DOHH2 (cell line): ENCODE measurements at regions not wholly inside any gene's neighbourhood (a gene's known extent, or its start where the extent isn't known, plus 50 kb on each side); places are given as distances from the start of the nearest gene placed in this dataset.

Experiments used
- EZH2phosphoT487 ChIP-seq: fragments of 200-600 bp; sonication (generic); IDR thresholded peaks from 2 replicates; pipeline ENCODE4 v1.6.1; 2017; ENCODE audit warnings: borderline replicate concordance, mild to moderate bottlenecking, antibody characterized with exemption, low read length, moderate library complexity, mixed read lengths
- TF ChIP-seq, protein P1 (sequence below): fragments of 200-600 bp; sonication (generic); IDR thresholded peaks from one replicate; pipeline ENCODE4 v1.5.1; 2014; ENCODE audit warnings: antibody characterized with exemption, mild to moderate bottlenecking, low read depth, low read length; ENCODE audit not compliant: poor library complexity, severe bottlenecking

DNA sequence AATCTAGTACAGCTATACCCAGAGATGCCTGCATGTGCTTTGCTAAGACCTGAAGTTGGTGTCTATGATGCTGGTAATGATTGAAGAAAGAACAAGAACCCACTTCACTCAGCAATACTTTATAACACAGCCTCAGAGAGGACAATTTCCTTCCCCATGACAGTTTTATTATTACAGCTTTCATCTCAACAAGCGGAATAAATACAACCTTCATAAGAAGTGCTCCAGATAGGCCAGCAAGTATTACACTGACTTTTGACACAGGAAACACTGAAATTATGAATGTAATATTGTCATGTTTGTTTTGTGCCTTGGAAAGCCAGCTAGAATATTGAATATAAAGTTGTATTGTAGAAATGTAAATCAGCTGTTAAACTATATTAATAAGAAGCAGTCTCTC is 557.4 kb upstream of the ARPP21 start:
- TF ChIP-seq, protein P1, sequence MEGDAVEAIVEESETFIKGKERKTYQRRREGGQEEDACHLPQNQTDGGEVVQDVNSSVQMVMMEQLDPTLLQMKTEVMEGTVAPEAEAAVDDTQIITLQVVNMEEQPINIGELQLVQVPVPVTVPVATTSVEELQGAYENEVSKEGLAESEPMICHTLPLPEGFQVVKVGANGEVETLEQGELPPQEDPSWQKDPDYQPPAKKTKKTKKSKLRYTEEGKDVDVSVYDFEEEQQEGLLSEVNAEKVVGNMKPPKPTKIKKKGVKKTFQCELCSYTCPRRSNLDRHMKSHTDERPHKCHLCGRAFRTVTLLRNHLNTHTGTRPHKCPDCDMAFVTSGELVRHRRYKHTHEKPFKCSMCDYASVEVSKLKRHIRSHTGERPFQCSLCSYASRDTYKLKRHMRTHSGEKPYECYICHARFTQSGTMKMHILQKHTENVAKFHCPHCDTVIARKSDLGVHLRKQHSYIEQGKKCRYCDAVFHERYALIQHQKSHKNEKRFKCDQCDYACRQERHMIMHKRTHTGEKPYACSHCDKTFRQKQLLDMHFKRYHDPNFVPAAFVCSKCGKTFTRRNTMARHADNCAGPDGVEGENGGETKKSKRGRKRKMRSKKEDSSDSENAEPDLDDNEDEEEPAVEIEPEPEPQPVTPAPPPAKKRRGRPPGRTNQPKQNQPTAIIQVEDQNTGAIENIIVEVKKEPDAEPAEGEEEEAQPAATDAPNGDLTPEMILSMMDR: no peak
- no peak for TF ChIP-seq EZH2phosphoT487
